Gastrocnemius medialis (tissue), 4 donors: ENCODE measurements at regions not wholly inside any gene's neighbourhood (a gene's known extent, or its start where the extent isn't known, plus 50 kb on each side); places are given as distances from the start of the nearest gene placed in this dataset.

Source experiments
- ATAC-seq, 2 donors: fragments of 150-250 bp; one replicate each; pipeline ENCODE4 v1.9.1; 2016
- DNase-seq, 2 donors: peaks; one replicate each; pipeline ENCODE4 v3.0.0-alpha.2; 2019
- H3K27ac ChIP-seq, 4 donors: fragments of 200-600 bp; sonication (generic); 1 replicate in 1 of 4; 2 replicates in 3 of 4; pipeline ENCODE4 v1.5.1; 2016 to 2018; ENCODE audit warnings: mild to moderate bottlenecking in 2 of 4, moderate library complexity in 1 of 4
- H3K27me3 ChIP-seq, 3 donors: fragments of 200-600 bp; sonication (generic) in 2 of 3; 1 replicate in 1 of 3; 2 replicates in 2 of 3; pipeline versions ENCODE4 v1.5.1 to v1.6.0; 2016 to 2019; ENCODE audit warnings: mild to moderate bottlenecking in 1 of 3, moderate library complexity in 1 of 3
- H3K36me3 ChIP-seq, 2 donors: fragments of 200-600 bp; sonication (generic) in 1 of 2; one replicate each; pipeline ENCODE4 v1.5.1; 2017 to 2018
- H3K4me1 ChIP-seq, 2 donors: fragments of 200-600 bp; sonication (generic) in 1 of 2; one replicate each; pipeline ENCODE4 v1.5.1; 2016 to 2017; ENCODE audit warnings: mild to moderate bottlenecking in 2 of 2
- H3K4me3 ChIP-seq, 4 donors: fragments of 200-600 bp; sonication (generic) in 3 of 4; 1 replicate in 1 of 4; 2 replicates in 3 of 4; pipeline ENCODE4 v1.5.1; 2016 to 2019; ENCODE audit warnings: mild to moderate bottlenecking in 2 of 4
- H3K9me3 ChIP-seq, 3 donors: fragments of 200-600 bp; sonication (generic) in 2 of 3; 1 replicate in 1 of 3; 2 replicates in 2 of 3; pipeline ENCODE4 v1.5.1; 2016 to 2019
- CTCF ChIP-seq, 5 experiments: fragments of 450-650 bp in 3 of 5; fragments of 200-600 bp in 2 of 5; sonication (generic) in 2 of 5; IDR thresholded peaks in 4 of 5; conservative IDR thresholded peaks in 1 of 5; 1 replicate in 4 of 5; 2 replicates in 1 of 5; pipeline ENCODE4 v1.5.1; 2016 to 2019; ENCODE audit warnings: antibody characterized with exemption in 5 of 5, mild to moderate bottlenecking in 3 of 5, moderate library complexity in 3 of 5
- POLR2A ChIP-seq, 2 donors: fragments of 450-650 bp; IDR thresholded peaks; one replicate each; pipeline ENCODE4 v1.6.1; 2017; ENCODE audit warnings: antibody characterized with exemption in 2 of 2, mild to moderate bottlenecking in 2 of 2, moderate library complexity in 2 of 2
- in situ Hi-C, 4 donors: fragments of 200-750 bp; cut with MboI; loops; one replicate each; pipeline versions ENCODE4 v1.15.0 to v1.8.0; 2017; ENCODE audit warnings: low sequenced_read_pairs in 4 of 4
- intact Hi-C: fragments of 100-400 bp; cut with DNase I; formaldehyde crosslinking; loops from one replicate; pipeline ENCODE4 v1.15.1; 2023; ENCODE audit warnings: low total_unique reads

- H3K36me3 ChIP-seq, result no peaks in the 10 kb centered on the region
- ATAC-seq (no peak), DNase-seq (no peak)
- H3K9me3 ChIP-seq, result no peaks in the 10 kb centered on the region
- H3K4me3 ChIP-seq, result no peak overlapping the region
- intact Hi-C loops, result no loop called here
- H3K27me3 ChIP-seq, result no peaks in the 10 kb centered on the region
- H3K27ac ChIP-seq, result no peak overlapping the region
- H3K4me1 ChIP-seq, result no peaks in the 10 kb centered on the region
- in situ Hi-C loops, result no loop called here
- TF ChIP-seq CTCF (IDR thresholded peaks at IDR 0.05 in 4 of 5, conservative IDR thresholded peaks at IDR 0.05 in 1 of 5) (no peak), POLR2A (IDR thresholded peaks at IDR 0.05) (no peak)
Measured at GRCh38 chr10:125296598-125296997, 136.2 kb upstream of the CTBP2 start.

- H3K27ac ChIP-seq, result no peak overlapping the region
- no peak for ATAC-seq
Measured at GRCh38 chr10:125294109-125294508, 133.7 kb upstream of the CTBP2 start.

GRCh38 chr10:125291836-125292235, 131.5 kb upstream of the CTBP2 start:
- H3K27me3 ChIP-seq, result peaks cover 0 to 9% (median 3%) of the 10 kb centered on the region in 3 donors
- ATAC-seq, result no peak
- in situ Hi-C loops, result no loop called here

More at GRCh38 chr10:125294109-125294508, 133.7 kb upstream of the CTBP2 start:
- H3K4me1 ChIP-seq, result no peaks in the 10 kb centered on the region
- no peak for TF ChIP-seq CTCF (IDR thresholded peaks at IDR 0.05 in 4 of 5, conservative IDR thresholded peaks at IDR 0.05 in 1 of 5)
- no peak for TF ChIP-seq POLR2A (IDR thresholded peaks at IDR 0.05)
- H3K9me3 ChIP-seq, result no peaks in the 10 kb centered on the region
- peaks cover 0 to 4% (median 0%) of the 10 kb centered on the region in 3 donors for H3K27me3 ChIP-seq
- in situ Hi-C loops, result no loop called here
- DNase-seq, result no peak
- intact Hi-C loops, result no loop called here
- H3K4me3 ChIP-seq, result no peak overlapping the region
- no peaks in the 10 kb centered on the region for H3K36me3 ChIP-seq

GRCh38 chr10:125289461-125289860, 129.1 kb upstream of the CTBP2 start:
- ATAC-seq, result no peak
- DNase-seq, result no peak
- no peak overlapping the region for H3K4me3 ChIP-seq
- no peak overlapping the region for H3K27ac ChIP-seq
- in situ Hi-C loops (no loop called here), intact Hi-C loops (no loop called here)
- H3K36me3 ChIP-seq, result no peaks in the 10 kb centered on the region
- H3K4me1 ChIP-seq, result no peaks in the 10 kb centered on the region
- peaks cover 0 to 15% (median 5%) of the 10 kb centered on the region in 3 donors for H3K27me3 ChIP-seq
- TF ChIP-seq POLR2A (IDR thresholded peaks at IDR 0.05), result no peak
- TF ChIP-seq CTCF (IDR thresholded peaks at IDR 0.05 in 4 of 5, conservative IDR thresholded peaks at IDR 0.05 in 1 of 5), result no peak
- no peaks in the 10 kb centered on the region for H3K9me3 ChIP-seq

More at GRCh38 chr10:125291836-125292235, 131.5 kb upstream of the CTBP2 start:
- Histone ChIP-seq H3K4me1 (no peaks in the 10 kb centered on the region), H3K36me3 (no peaks in the 10 kb centered on the region), H3K4me3 (no peak overlapping the region), H3K9me3 (no peaks in the 10 kb centered on the region), H3K27ac (no peak overlapping the region)
- intact Hi-C loops, result no loop called here
- DNase-seq, result no peak
- TF ChIP-seq CTCF (IDR thresholded peaks at IDR 0.05 in 4 of 5, conservative IDR thresholded peaks at IDR 0.05 in 1 of 5) (no peak), POLR2A (IDR thresholded peaks at IDR 0.05) (no peak)
